ENCODE measurements at regions not wholly inside any gene's neighbourhood (a gene's known extent, or its start where the extent isn't known, plus 50 kb on each side); places are given as distances from the start of the nearest gene placed in this dataset.

- TF ChIP-seq FOXP1 (IDR thresholded peaks at IDR 0.05) (no peak), FOXP1 (CRISPR knock-in tag; IDR thresholded peaks at IDR 0.05) (no peak), CTCF (CRISPR knock-in tag; IDR thresholded peaks at IDR 0.05) (no peak)
Measured at GRCh38 chr21:35933466-35933865, 126.9 kb downstream of the SETD4 start.

Data from HepG2 (cell line).